ENCODE measurements at regions not wholly inside any gene's neighbourhood (a gene's known extent, or its start where the extent isn't known, plus 50 kb on each side); places are given as distances from the start of the nearest gene placed in this dataset.

DNA sequence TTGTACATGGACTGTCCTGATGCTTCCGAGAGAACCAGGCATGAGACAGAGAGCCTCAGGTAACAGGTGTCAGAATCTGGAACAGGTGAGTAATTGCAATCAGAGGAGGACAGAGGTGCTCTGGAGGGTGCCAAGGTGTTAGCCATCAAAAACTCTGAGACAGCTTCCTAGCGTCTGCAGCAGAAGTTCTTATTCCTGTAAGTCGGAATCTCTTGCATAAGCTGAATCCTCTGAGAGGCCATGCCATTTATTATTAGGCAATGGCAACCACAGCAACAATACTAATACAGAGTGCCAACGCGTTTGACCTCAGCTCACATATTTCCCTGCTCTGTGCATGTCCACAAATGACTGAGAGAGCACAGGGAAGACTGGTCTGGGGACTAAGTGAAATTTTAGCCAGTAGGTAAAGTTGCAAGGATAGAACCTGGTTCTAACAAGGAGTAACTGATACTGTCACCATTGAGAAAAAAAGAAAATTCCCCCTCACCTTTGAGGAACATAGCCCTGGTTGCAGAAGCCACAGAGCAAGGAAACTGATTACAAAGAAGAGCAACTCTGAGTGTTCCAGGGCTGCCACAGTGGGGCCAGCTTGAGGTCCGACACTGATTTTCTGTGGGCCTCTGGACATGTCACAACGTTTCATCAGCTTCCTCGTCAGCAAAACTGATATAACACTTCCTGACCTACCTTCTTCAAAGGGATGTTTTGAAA lies 55.1 kb upstream of the ACSL3 start:
- Histone ChIP-seq H4K20me1 (ENCODE audit: insufficient read depth, low read length) (no peaks in the 10 kb centered on the region), H3K4me2 (ENCODE audit: low read length) (no peak overlapping the region), H3K79me2 (ENCODE audit: insufficient read depth, low read depth, low read length) (no peaks in the 10 kb centered on the region), H3K4me1 (ENCODE audit: insufficient read depth, low read length, poor library complexity, severe bottlenecking) (no peaks in the 10 kb centered on the region), H3K27ac (ENCODE audit: low read depth, low read length, poor library complexity, severe bottlenecking) (no peak overlapping the region), H3K9me2 (ENCODE audit: insufficient read depth, low read length) (no peaks in the 10 kb centered on the region), H3K9me3 (ENCODE audit: low read length) (no peaks in the 10 kb centered on the region), H2AFZ (ENCODE audit: low read length) (no peak overlapping the region), H3K36me3 (ENCODE audit: insufficient read depth, low read length) (no peaks in the 10 kb centered on the region), H3K4me3 (ENCODE audit: low read depth, low read length, poor library complexity, severe bottlenecking) (no peak overlapping the region)
- no TSS peak for BruUV-seq (replicated peaks)
- TF ChIP-seq EZH2phosphoT487 (IDR thresholded peaks at IDR 0.05; ENCODE audit: borderline replicate concordance, low read depth, low read length): no peak
- TF ChIP-seq, protein P1, sequence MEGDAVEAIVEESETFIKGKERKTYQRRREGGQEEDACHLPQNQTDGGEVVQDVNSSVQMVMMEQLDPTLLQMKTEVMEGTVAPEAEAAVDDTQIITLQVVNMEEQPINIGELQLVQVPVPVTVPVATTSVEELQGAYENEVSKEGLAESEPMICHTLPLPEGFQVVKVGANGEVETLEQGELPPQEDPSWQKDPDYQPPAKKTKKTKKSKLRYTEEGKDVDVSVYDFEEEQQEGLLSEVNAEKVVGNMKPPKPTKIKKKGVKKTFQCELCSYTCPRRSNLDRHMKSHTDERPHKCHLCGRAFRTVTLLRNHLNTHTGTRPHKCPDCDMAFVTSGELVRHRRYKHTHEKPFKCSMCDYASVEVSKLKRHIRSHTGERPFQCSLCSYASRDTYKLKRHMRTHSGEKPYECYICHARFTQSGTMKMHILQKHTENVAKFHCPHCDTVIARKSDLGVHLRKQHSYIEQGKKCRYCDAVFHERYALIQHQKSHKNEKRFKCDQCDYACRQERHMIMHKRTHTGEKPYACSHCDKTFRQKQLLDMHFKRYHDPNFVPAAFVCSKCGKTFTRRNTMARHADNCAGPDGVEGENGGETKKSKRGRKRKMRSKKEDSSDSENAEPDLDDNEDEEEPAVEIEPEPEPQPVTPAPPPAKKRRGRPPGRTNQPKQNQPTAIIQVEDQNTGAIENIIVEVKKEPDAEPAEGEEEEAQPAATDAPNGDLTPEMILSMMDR (conservative IDR thresholded peaks at IDR 0.05; ENCODE audit: low read length): no peak
- intact Hi-C loops (cut with micrococcal nuclease; ENCODE audit: unreplicated experiment): no loop called here
- no peak for DNase-seq (ENCODE audit: low spot score)
- ChIA-PET CTCF (ENCODE audit: unreplicated experiment) (no interaction called here), POLR2A (interaction anchor here (0.5 to 1.2 kb wide), 7 partner anchors 10 to 1166 kb away, joined by 3 to 4 read pairs (median 3); no protein-coding TSS in a partner anchor)

DNA sequence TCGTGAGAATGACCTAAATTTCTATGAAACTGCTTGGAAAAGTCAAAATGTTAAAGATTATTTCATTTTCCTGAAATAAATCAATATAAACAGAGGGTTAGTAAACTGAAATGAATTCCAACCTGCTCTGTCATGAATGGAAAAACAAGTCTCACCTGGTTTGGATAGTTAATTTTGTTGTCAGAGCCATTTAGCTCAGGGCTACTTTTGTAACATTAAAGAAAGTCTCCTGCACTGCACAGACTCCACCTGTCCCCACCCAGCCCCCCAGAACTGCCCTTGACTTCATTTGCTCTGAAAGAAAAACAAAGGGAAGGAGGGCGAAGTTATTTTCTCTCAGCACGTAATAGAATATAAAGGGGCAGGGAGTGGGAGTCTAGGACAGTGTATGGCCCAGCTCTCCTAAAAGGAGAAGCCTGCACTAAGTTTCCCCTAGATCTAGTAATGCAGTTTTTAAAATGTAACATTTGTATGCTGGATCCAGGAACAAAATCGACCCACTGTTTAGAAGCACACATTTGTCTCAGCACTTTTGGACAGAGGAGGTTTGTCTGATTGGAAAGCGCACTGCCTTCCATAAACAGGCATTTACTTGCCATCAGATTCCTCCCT lies 54.2 kb upstream of the ACSL3 start:
- intact Hi-C loops (cut with micrococcal nuclease; ENCODE audit: unreplicated experiment): no loop called here
- TF ChIP-seq EZH2phosphoT487 (IDR thresholded peaks at IDR 0.05; ENCODE audit: borderline replicate concordance, low read depth, low read length): no peak
- TF ChIP-seq, protein P1 (conservative IDR thresholded peaks at IDR 0.05; ENCODE audit: low read length): no peak
- Histone ChIP-seq H4K20me1 (ENCODE audit: insufficient read depth, low read length) (no peaks in the 10 kb centered on the region), H3K9me2 (ENCODE audit: insufficient read depth, low read length) (no peaks in the 10 kb centered on the region), H3K4me2 (ENCODE audit: low read length) (no peak overlapping the region), H3K9me3 (ENCODE audit: low read length) (no peaks in the 10 kb centered on the region), H3K27ac (ENCODE audit: low read depth, low read length, poor library complexity, severe bottlenecking) (no peak overlapping the region), H3K79me2 (ENCODE audit: insufficient read depth, low read depth, low read length) (no peaks in the 10 kb centered on the region), H3K4me1 (ENCODE audit: insufficient read depth, low read length, poor library complexity, severe bottlenecking) (no peaks in the 10 kb centered on the region), H3K4me3 (ENCODE audit: low read depth, low read length, poor library complexity, severe bottlenecking) (no peak overlapping the region), H2AFZ (ENCODE audit: low read length) (no peak overlapping the region), H3K36me3 (ENCODE audit: insufficient read depth, low read length) (no peaks in the 10 kb centered on the region)
- DNase-seq (ENCODE audit: low spot score): no peak
- POLR2A ChIA-PET: interaction anchor here (0.6 to 0.9 kb wide), 4 partner anchors 36 to 106 kb away, joined by 3 read pairs; no protein-coding TSS in a partner anchor
- BruUV-seq (replicated peaks): no TSS peak
- CTCF ChIA-PET (ENCODE audit: unreplicated experiment): interaction anchor here (0.6 kb wide), 1 partner anchor 60 kb away, joined by 3 read pairs; no protein-coding TSS in a partner anchor

DNA sequence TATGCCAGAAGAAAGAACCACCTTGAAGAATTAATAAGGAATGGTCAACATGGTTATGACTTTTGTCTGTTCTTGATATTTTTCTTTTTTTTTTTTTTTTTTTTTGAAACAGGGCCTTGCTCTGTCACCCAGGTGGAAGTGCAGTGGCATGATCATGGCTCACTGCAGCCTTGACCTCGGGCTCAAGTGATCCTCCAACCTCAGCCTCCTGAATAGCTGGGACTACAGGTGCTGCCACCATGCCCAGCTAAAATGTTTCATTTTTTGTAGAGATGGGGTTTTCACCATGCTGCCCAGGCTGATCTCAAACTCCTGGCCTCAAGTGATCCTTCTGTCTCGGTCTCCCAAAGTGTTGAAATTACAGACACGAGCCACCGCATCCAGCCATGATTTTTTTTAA lies 53.4 kb upstream of the ACSL3 start:
- CTCF ChIA-PET (ENCODE audit: unreplicated experiment): interaction anchor here (0.6 kb wide), 1 partner anchor 60 kb away, joined by 3 read pairs; no protein-coding TSS in a partner anchor

More for the DNA sequence above, 53.4 kb upstream of the ACSL3 start:
- no peaks in the 10 kb centered on the region for H3K9me3 ChIP-seq (ENCODE audit: low read length)
- TF ChIP-seq, protein P1 (conservative IDR thresholded peaks at IDR 0.05; ENCODE audit: low read length): no peak
- TF ChIP-seq EZH2phosphoT487 (IDR thresholded peaks at IDR 0.05; ENCODE audit: borderline replicate concordance, low read depth, low read length): no peak
- intact Hi-C loops (cut with micrococcal nuclease; ENCODE audit: unreplicated experiment): no loop called here
- no peaks in the 10 kb centered on the region for H3K79me2 ChIP-seq (ENCODE audit: insufficient read depth, low read depth, low read length)
- no TSS peak for BruUV-seq (replicated peaks)
- DNase-seq (ENCODE audit: low spot score): no peak
- no peaks in the 10 kb centered on the region for H3K4me1 ChIP-seq (ENCODE audit: insufficient read depth, low read length, poor library complexity, severe bottlenecking)
- H4K20me1 ChIP-seq (ENCODE audit: insufficient read depth, low read length): no peaks in the 10 kb centered on the region
- no peak overlapping the region for H2AFZ ChIP-seq (ENCODE audit: low read length)
- no peaks in the 10 kb centered on the region for H3K9me2 ChIP-seq (ENCODE audit: insufficient read depth, low read length)
- no peak overlapping the region for H3K27ac ChIP-seq (ENCODE audit: low read depth, low read length, poor library complexity, severe bottlenecking)
- H3K36me3 ChIP-seq (ENCODE audit: insufficient read depth, low read length): no peaks in the 10 kb centered on the region
- H3K4me2 ChIP-seq (ENCODE audit: low read length): no peak overlapping the region
- H3K4me3 ChIP-seq (ENCODE audit: low read depth, low read length, poor library complexity, severe bottlenecking): no peak overlapping the region
- POLR2A ChIA-PET: interaction anchor here (0.6 to 1.3 kb wide), 5 partner anchors 9 to 35 kb away, joined by 3 to 7 read pairs (median 3); no protein-coding TSS in a partner anchor
